ENCODE measurements at regions not wholly inside any gene's neighbourhood (a gene's known extent, or its start where the extent isn't known, plus 50 kb on each side); places are given as distances from the start of the nearest gene placed in this dataset.

- no peak for TF ChIP-seq CTCF (IDR thresholded peaks at IDR 0.05)
- TF ChIP-seq POLR2A (IDR thresholded peaks at IDR 0.05): no peak
Observed at GRCh38 chr3:135757421-135757820, 208.1 kb upstream of the PPP2R3A start.
